Progenitor cell of endocrine pancreas (in vitro differentiated cells): ENCODE measurements at regions not wholly inside any gene's neighbourhood (a gene's known extent, or its start where the extent isn't known, plus 50 kb on each side); places are given as distances from the start of the nearest gene placed in this dataset.

Experiments
- DNase-seq: peaks from one replicate; pipeline ENCODE4 v3.0.0; 2021; ENCODE audit warnings: low spot score; ENCODE audit not compliant: unreplicated experiment
- H3K27ac Mint-ChIP-seq: 2 replicates; pipeline ENCODE4 v1.8.0; 2021; ENCODE audit warnings: mild to moderate bottlenecking, moderate library complexity, mixed read lengths
- H3K27me3 Mint-ChIP-seq: 2 replicates; pipeline ENCODE4 v1.8.0; 2021; ENCODE audit warnings: mixed read lengths
- H3K36me3 Mint-ChIP-seq: 2 replicates; pipeline ENCODE4 v1.8.0; 2022; ENCODE audit warnings: mixed read lengths; ENCODE audit not compliant: insufficient read depth
- H3K4me1 Mint-ChIP-seq: 2 replicates; pipeline ENCODE4 v1.8.0; 2021; ENCODE audit warnings: low read depth, mixed read lengths
- H3K4me3 Mint-ChIP-seq: 2 replicates; pipeline ENCODE4 v1.8.0; 2021; ENCODE audit warnings: low read depth, mild to moderate bottlenecking, moderate library complexity, mixed read lengths
- H3K9me3 Mint-ChIP-seq: 2 replicates; pipeline ENCODE4 v1.8.0; 2021; ENCODE audit warnings: low read depth, mixed read lengths
- TF ChIP-seq, protein P1 (sequence below): fragments of 200-600 bp; sonication (generic); IDR thresholded peaks from one replicate; pipeline ENCODE4 v1.5.0; 2021; ENCODE audit warnings: antibody characterized with exemption, mild to moderate bottlenecking; ENCODE audit not compliant: unreplicated experiment

DNA sequence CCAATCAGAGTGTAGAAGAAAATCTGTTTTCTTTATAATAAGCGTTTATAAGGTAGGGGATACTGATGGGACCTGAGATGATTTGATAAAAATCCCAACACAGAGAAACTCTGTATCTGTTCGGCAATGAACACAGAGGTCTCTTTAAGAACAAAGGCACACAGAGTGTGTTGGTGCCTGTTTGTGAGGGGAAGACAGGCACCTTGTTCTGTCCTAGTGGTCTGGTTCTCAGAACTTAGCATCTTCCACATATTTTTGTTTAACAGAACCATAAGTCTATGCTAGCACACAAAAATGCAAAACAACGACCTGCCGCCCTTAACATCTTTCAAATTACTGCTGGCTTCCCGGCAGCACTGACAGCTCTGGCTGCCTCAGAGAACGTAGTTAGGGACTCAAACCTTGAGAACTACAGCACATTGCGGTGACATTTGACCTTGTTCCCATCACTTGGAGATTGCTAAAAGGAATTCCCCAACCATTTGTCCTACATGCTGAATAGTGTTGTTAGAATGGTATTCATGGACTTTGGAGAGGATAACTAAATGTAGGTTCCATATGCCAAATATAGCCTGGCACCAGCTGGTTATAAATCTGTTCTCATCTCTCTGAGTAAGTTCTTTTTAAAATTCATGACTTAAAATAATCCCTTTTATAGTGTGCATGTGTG lies 871.7 kb upstream of the TYRP1 start:
- no peak overlapping the region for H3K27ac Mint-ChIP-seq
- no peaks in the 10 kb centered on the region for H3K36me3 Mint-ChIP-seq
- no peaks in the 10 kb centered on the region for H3K27me3 Mint-ChIP-seq
- DNase-seq, result no peak
- H3K4me3 Mint-ChIP-seq, result no peak overlapping the region
- TF ChIP-seq, protein P1, sequence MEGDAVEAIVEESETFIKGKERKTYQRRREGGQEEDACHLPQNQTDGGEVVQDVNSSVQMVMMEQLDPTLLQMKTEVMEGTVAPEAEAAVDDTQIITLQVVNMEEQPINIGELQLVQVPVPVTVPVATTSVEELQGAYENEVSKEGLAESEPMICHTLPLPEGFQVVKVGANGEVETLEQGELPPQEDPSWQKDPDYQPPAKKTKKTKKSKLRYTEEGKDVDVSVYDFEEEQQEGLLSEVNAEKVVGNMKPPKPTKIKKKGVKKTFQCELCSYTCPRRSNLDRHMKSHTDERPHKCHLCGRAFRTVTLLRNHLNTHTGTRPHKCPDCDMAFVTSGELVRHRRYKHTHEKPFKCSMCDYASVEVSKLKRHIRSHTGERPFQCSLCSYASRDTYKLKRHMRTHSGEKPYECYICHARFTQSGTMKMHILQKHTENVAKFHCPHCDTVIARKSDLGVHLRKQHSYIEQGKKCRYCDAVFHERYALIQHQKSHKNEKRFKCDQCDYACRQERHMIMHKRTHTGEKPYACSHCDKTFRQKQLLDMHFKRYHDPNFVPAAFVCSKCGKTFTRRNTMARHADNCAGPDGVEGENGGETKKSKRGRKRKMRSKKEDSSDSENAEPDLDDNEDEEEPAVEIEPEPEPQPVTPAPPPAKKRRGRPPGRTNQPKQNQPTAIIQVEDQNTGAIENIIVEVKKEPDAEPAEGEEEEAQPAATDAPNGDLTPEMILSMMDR, result no peak
- no peaks in the 10 kb centered on the region for H3K9me3 Mint-ChIP-seq
- H3K4me1 Mint-ChIP-seq, result peaks cover 2% of the 10 kb centered on the region

DNA sequence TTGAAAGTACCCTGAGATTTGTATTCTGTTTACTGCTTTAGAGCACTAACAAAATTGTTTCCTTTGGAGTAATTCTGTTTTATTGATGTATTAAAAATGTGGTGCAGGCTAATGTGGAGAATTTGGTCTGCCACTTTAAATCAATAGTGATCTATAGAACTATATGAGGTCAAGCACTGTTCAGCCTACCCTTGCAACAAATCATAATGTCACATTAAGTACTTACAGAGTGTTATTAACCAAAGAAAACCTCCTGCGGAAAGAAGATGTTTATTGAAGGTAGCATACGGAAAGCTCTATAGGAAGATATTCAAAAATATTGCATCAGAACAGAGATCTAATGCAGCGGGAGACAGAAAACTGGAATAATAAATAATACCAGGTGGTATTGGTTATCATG lies 865.0 kb upstream of the TYRP1 start:
- no peak overlapping the region for H3K4me3 Mint-ChIP-seq
- TF ChIP-seq, protein P1, result no peak
- no peak overlapping the region for H3K27ac Mint-ChIP-seq
- no peaks in the 10 kb centered on the region for H3K36me3 Mint-ChIP-seq
- DNase-seq, result no peak
- H3K27me3 Mint-ChIP-seq, result no peaks in the 10 kb centered on the region
- H3K9me3 Mint-ChIP-seq, result no peaks in the 10 kb centered on the region
- H3K4me1 Mint-ChIP-seq, result no peaks in the 10 kb centered on the region

DNA sequence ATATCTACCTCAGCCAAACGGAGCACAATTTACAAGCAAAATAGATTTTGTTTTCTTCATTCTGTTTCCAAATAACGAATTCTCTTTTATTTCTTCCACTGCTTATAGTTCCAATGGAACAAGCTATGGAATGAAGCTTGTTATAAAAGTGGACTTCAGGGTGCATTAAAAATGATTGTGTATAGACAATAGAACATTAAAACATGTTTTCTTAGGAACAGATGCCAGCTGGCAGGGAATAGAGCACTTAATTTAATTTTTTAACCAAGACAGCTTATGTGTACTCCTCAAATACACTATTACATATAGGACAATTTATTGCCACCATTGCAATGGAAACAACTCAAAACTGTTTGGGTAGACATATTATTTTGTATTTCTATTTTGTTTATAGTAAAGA lies 860.1 kb upstream of the TYRP1 start:
- H3K27ac Mint-ChIP-seq, result no peak overlapping the region
- TF ChIP-seq, protein P1, result no peak
- H3K9me3 Mint-ChIP-seq, result peaks cover 8% of the 10 kb centered on the region
- H3K36me3 Mint-ChIP-seq, result no peaks in the 10 kb centered on the region
- H3K4me3 Mint-ChIP-seq, result no peak overlapping the region
- no peak for DNase-seq
- no peaks in the 10 kb centered on the region for H3K4me1 Mint-ChIP-seq
- no peaks in the 10 kb centered on the region for H3K27me3 Mint-ChIP-seq

DNA sequence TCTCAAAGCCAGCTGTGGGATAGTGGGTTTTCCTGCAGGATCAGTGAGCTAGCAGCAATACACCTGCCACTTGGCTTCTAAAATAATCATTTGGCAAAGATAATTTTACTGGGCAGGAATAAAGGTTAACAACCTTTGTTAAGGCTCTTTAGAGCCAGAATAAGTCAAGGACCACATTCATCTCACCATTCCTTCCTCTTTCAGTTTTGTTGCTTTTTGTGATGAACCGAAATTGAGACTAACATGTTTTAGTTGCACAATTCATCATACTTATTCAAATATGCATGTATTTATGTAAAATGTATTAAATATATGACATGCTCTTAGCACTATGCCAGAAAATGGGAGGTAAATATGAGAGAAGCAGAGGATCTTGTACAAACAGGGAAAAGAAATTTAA lies 824.4 kb upstream of the TYRP1 start:
- TF ChIP-seq, protein P1, result no peak
- Mint-ChIP-seq H3K9me3 (no peaks in the 10 kb centered on the region), H3K4me3 (no peak overlapping the region), H3K27me3 (no peaks in the 10 kb centered on the region), H3K36me3 (no peaks in the 10 kb centered on the region), H3K4me1 (peaks cover 6% of the 10 kb centered on the region), H3K27ac (no peak overlapping the region)
- DNase-seq, result no peak

DNA sequence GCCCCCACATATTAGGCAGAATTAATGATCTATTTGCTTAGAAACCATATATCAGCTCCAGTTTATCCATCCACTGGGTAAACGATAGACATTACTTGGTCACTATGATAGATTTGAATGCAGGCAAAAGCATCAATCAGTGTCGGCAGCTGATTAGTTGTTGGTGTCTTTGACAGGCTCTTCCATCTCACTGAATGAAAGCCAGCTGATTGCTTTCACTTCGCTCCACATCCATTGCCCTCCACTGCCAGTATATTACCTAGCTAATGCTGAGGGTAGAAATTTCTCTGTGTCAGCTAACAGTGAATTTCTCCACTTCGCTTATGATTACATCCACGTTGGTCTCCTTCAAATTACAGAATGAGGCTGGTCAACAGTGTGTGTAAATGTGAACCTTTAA lies 821.3 kb upstream of the TYRP1 start:
- Mint-ChIP-seq H3K36me3 (no peaks in the 10 kb centered on the region), H3K4me3 (no peak overlapping the region), H3K9me3 (no peaks in the 10 kb centered on the region), H3K27me3 (no peaks in the 10 kb centered on the region), H3K27ac (no peak overlapping the region), H3K4me1 (peaks cover 6% of the 10 kb centered on the region)
- TF ChIP-seq, protein P1, result no peak
- no peak for DNase-seq
